ENCODE measurements at regions not wholly inside any gene's neighbourhood (a gene's known extent, or its start where the extent isn't known, plus 50 kb on each side); places are given as distances from the start of the nearest gene placed in this dataset.

GRCh38 chr1:11352058-11352715, 79.2 kb downstream of the UBIAD1 start:
- no peak overlapping the region for H3K9ac ChIP-seq (ENCODE audit: low read length)
- H4K20me1 ChIP-seq (ENCODE audit: insufficient read depth): no peaks in the 10 kb centered on the region
- H3K9me2 ChIP-seq (ENCODE audit: insufficient read depth, low read length): no peaks in the 10 kb centered on the region
- no peak overlapping the region for H3K4me2 ChIP-seq (ENCODE audit: low read length)
- H2AFZ ChIP-seq (ENCODE audit: low read depth, low read length): no peak overlapping the region
- H3K36me3 ChIP-seq (ENCODE audit: insufficient read depth, low read length): no peaks in the 10 kb centered on the region
- no peaks in the 10 kb centered on the region for H3K79me2 ChIP-seq (replicated peaks; ENCODE audit: insufficient read depth, low read length)
- TF ChIP-seq MXI1 (conservative IDR thresholded peaks at IDR 0.05; ENCODE audit: poor library complexity, severe bottlenecking) (no peak), EP300 (conservative IDR thresholded peaks at IDR 0.05; ENCODE audit: poor library complexity, severe bottlenecking) (no peak), CTCF (IDR thresholded peaks at IDR 0.05; ENCODE audit: poor library complexity, severe bottlenecking) (no peak), RAD21 (conservative IDR thresholded peaks at IDR 0.05) (no peak), POLR2AphosphoS5 (IDR thresholded peaks at IDR 0.05) (no peak), REST (IDR thresholded peaks at IDR 0.05; ENCODE audit: borderline replicate concordance) (no peak)
- H3K4me3 ChIP-seq (ENCODE audit: low read length): no peak overlapping the region
- no peaks in the 10 kb centered on the region for H3F3A ChIP-seq (ENCODE audit: insufficient read depth, low read length, poor library complexity, severe bottlenecking)
- H3K9me3 ChIP-seq (ENCODE audit: low read length): no peaks in the 10 kb centered on the region
- no peak overlapping the region for H3K27ac ChIP-seq (ENCODE audit: low read length)
- H3K27me3 ChIP-seq (ENCODE audit: insufficient read depth, low read depth, low read length): no peaks in the 10 kb centered on the region

DNA sequence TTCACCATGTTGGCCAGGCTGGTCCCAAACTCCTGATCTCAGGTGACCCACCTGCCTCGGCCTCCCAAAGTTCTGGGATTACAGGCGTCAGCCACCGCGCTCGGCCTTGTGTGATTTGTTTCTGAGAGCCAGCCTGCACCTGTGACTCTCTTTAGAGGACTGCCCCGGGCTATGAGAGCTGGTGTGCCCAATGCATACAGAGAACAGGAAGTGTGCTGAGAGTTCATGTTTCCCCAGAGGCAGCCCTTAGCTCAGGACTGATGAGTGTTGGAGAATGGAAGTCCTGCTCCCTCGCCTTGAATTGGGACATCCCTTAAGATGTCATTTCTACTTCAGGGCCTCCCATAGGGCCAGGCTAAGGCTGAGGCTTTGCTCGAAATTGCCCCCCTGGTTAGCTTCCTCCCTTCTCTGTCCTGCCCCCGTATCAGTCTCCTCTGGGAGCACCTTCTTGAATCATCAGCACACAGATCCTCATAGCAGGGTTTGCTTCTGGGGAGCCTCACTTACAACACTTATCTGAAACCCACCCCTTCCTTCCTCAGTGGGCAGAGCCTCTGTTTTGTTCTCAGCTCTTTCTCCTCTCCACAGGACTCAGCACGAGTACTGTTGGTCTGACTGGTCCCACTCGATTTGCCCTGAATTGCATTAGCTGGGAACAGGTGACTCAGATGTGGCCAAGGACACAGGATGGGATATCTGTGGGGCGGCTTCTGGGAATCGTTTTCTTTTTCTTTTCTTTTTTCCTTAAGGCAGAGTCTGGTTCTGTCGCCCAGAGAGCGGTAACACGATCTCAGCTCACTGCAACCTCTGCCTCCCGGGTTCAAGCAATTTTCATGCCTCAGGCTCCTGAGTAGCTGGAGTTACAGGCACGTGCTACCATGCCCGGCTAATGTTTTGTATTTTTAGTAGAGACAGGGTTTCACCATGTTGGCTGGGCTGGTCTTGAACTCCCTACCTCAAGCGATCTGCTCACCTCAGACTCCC, 80.1 kb downstream of the UBIAD1 start:
- no peak overlapping the region for H3K4me2 ChIP-seq (ENCODE audit: low read length)
- H3K36me3 ChIP-seq (ENCODE audit: insufficient read depth, low read length): no peaks in the 10 kb centered on the region
- H3K4me3 ChIP-seq (ENCODE audit: low read length): no peak overlapping the region
- H3K79me2 ChIP-seq (replicated peaks; ENCODE audit: insufficient read depth, low read length): no peaks in the 10 kb centered on the region
- H2AFZ ChIP-seq (ENCODE audit: low read depth, low read length): no peak overlapping the region
- no peaks in the 10 kb centered on the region for H4K20me1 ChIP-seq (ENCODE audit: insufficient read depth)
- H3K9ac ChIP-seq (ENCODE audit: low read length): no peak overlapping the region
- H3K9me3 ChIP-seq (ENCODE audit: low read length): no peaks in the 10 kb centered on the region
- no peaks in the 10 kb centered on the region for H3K27me3 ChIP-seq (ENCODE audit: insufficient read depth, low read depth, low read length)
- H3F3A ChIP-seq (ENCODE audit: insufficient read depth, low read length, poor library complexity, severe bottlenecking): no peaks in the 10 kb centered on the region
- no peak for TF ChIP-seq EZH2 (IDR thresholded peaks at IDR 0.05; ENCODE audit: borderline replicate concordance, insufficient read depth, low read length, poor library complexity, severe bottlenecking)
- TF ChIP-seq CTCF (IDR thresholded peaks at IDR 0.05; ENCODE audit: poor library complexity, severe bottlenecking): no peak
- no peak for TF ChIP-seq TAF1 (IDR thresholded peaks at IDR 0.05; ENCODE audit: low read depth)
- no peak for TF ChIP-seq SMC3 (conservative IDR thresholded peaks at IDR 0.05; ENCODE audit: poor library complexity)
- TF ChIP-seq MXI1 (conservative IDR thresholded peaks at IDR 0.05; ENCODE audit: poor library complexity, severe bottlenecking): no peak
- no peak for TF ChIP-seq REST (IDR thresholded peaks at IDR 0.05; ENCODE audit: borderline replicate concordance)
- TF ChIP-seq POLR2AphosphoS5 (IDR thresholded peaks at IDR 0.05): no peak
- no peak for TF ChIP-seq EP300 (conservative IDR thresholded peaks at IDR 0.05; ENCODE audit: poor library complexity, severe bottlenecking)
- TF ChIP-seq RAD21 (conservative IDR thresholded peaks at IDR 0.05): no peak
- H3K27ac ChIP-seq (ENCODE audit: low read length): no peak overlapping the region
- H3K9me2 ChIP-seq (ENCODE audit: insufficient read depth, low read length): no peaks in the 10 kb centered on the region
